ENCODE measurements at regions not wholly inside any gene's neighbourhood (a gene's known extent, or its start where the extent isn't known, plus 50 kb on each side); places are given as distances from the start of the nearest gene placed in this dataset.

DNA sequence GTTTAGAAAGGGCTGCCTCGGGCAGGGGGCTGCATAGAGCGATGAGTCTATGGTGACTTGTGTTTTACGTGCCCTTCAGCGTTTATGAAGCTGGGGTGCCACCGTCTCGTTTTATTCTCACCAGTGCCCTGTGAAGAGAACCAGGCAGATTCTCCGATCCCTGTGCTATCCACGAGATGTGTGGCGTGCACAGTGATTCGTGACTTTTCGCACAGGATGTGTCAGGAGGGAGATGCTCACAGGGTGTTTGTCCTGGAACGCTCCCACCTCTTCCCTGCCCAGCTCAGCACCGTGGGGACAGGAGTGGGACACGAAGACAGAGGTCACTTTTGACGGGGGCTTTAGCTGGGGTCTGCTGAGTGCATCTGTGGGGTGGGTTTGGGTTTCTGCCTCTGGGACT, 54.9 kb upstream of the AJAP1 start:
- intact Hi-C loops (cut with DNase I; ENCODE audit: low total_unique reads): no loop called here
- Histone ChIP-seq H3K27me3 (peaks cover 0 to 27% of the 10 kb centered on the region in 2 donors), H3K27ac (no peak overlapping the region), H3K4me1 (no peaks in the 10 kb centered on the region), H3K4me3 (no peak overlapping the region), H3K9me3 (no peaks in the 10 kb centered on the region), H3K36me3 (no peaks in the 10 kb centered on the region)
- TF ChIP-seq, protein P1, sequence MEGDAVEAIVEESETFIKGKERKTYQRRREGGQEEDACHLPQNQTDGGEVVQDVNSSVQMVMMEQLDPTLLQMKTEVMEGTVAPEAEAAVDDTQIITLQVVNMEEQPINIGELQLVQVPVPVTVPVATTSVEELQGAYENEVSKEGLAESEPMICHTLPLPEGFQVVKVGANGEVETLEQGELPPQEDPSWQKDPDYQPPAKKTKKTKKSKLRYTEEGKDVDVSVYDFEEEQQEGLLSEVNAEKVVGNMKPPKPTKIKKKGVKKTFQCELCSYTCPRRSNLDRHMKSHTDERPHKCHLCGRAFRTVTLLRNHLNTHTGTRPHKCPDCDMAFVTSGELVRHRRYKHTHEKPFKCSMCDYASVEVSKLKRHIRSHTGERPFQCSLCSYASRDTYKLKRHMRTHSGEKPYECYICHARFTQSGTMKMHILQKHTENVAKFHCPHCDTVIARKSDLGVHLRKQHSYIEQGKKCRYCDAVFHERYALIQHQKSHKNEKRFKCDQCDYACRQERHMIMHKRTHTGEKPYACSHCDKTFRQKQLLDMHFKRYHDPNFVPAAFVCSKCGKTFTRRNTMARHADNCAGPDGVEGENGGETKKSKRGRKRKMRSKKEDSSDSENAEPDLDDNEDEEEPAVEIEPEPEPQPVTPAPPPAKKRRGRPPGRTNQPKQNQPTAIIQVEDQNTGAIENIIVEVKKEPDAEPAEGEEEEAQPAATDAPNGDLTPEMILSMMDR (IDR thresholded peaks at IDR 0.05): no peak
- DNase-seq: peak in 1 of 2 donors; percentile 12

DNA sequence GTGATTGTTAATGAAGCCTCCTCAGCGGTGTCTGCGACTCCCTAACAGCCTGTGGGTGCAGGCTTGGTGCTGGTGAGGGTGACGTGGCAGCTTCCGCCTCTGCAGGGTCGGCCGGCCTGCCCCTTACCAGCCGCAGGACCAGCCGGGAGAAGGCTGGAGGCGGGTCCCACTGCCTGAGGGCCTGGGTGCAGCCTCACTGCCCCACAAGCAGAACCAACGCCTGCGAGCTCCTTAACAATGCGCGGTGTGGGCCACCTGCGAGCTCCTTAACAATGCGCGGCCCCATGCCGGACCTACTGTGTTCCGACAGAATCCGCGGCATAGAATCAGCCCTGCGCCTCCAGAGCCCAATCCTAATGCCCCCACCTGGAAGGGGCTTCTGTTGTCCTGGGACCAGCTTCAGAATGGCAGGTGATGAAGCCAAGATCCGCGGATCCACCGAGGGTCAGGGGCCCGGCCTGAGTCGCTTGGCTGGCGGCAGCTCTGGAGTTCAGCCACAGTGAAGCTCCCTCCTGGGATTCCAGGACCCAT, 54.4 kb upstream of the AJAP1 start:
- Histone ChIP-seq H3K27me3 (peaks cover 0 to 27% of the 10 kb centered on the region in 2 donors), H3K4me3 (no peak overlapping the region)
- intact Hi-C loops (cut with DNase I; ENCODE audit: low total_unique reads): no loop called here

GRCh38 chr1:4600615-4601460, 53.6 kb upstream of the AJAP1 start:
- intact Hi-C loops (cut with DNase I; ENCODE audit: low total_unique reads): no loop called here
- no peaks in the 10 kb centered on the region for H3K9me3 ChIP-seq
- peak in 1 of 2 donors; percentile 43 for DNase-seq
- TF ChIP-seq, protein P1 (IDR thresholded peaks at IDR 0.05): no peak
- H3K4me3 ChIP-seq: no peak overlapping the region
- no peak overlapping the region for H3K27ac ChIP-seq
- H3K4me1 ChIP-seq: no peaks in the 10 kb centered on the region
- no peaks in the 10 kb centered on the region for H3K36me3 ChIP-seq
- H3K27me3 ChIP-seq: peaks cover 0 to 27% of the 10 kb centered on the region in 2 donors

More for the DNA sequence above, 54.4 kb upstream of the AJAP1 start:
- Histone ChIP-seq H3K27ac (no peak overlapping the region), H3K9me3 (no peaks in the 10 kb centered on the region), H3K36me3 (no peaks in the 10 kb centered on the region), H3K4me1 (no peaks in the 10 kb centered on the region)
- peak in 1 of 2 donors; percentile 52 for DNase-seq
- TF ChIP-seq, protein P1 (IDR thresholded peaks at IDR 0.05): no peak

- Histone ChIP-seq H3K27me3 (peaks cover 0 to 26% of the 10 kb centered on the region in 2 donors), H3K36me3 (no peaks in the 10 kb centered on the region), H3K9me3 (no peaks in the 10 kb centered on the region), H3K4me3 (no peak overlapping the region), H3K27ac (no peak overlapping the region), H3K4me1 (no peaks in the 10 kb centered on the region)
- peak in 1 of 2 donors; percentile 20 for DNase-seq
- TF ChIP-seq, protein P1 (IDR thresholded peaks at IDR 0.05): no peak
- intact Hi-C loops (cut with DNase I; ENCODE audit: low total_unique reads): no loop called here
Observed at GRCh38 chr1:4601941-4602340, 52.5 kb upstream of the AJAP1 start.

GRCh38 chr1:4602462-4603294, 51.7 kb upstream of the AJAP1 start:
- no peak overlapping the region for H3K4me3 ChIP-seq
- intact Hi-C loops (cut with DNase I; ENCODE audit: low total_unique reads): no loop called here
- no peaks in the 10 kb centered on the region for H3K4me1 ChIP-seq
- H3K27me3 ChIP-seq: peaks cover 0 to 33% of the 10 kb centered on the region in 2 donors
- peak in 1 of 2 donors; percentile 19 for DNase-seq
- no peaks in the 10 kb centered on the region for H3K9me3 ChIP-seq
- no peak overlapping the region for H3K27ac ChIP-seq
- no peaks in the 10 kb centered on the region for H3K36me3 ChIP-seq
- TF ChIP-seq, protein P1 (IDR thresholded peaks at IDR 0.05): no peak

Data from tibial artery (tissue), 4 donors.